Neuronal stem cell (in vitro differentiated cells): ENCODE measurements at regions not wholly inside any gene's neighbourhood (a gene's known extent, or its start where the extent isn't known, plus 50 kb on each side); places are given as distances from the start of the nearest gene placed in this dataset.

Source experiments
- DNase-seq: peaks from one replicate; pipeline ENCODE4 v3.0.0-alpha.2; 2013; ENCODE audit warnings: low spot score
- H2AFZ ChIP-seq: one replicate; pipeline ENCODE4 v1.6.1; 2013; ENCODE audit warnings: mild to moderate bottlenecking, low read length, inconsistent platforms
- H2AK5ac ChIP-seq: 2 replicates; pipeline ENCODE4 v1.6.1; 2013; ENCODE audit warnings: low read depth, mild to moderate bottlenecking, inconsistent platforms, low read length, moderate library complexity, mixed read lengths
- H2BK120ac ChIP-seq: 2 replicates; pipeline ENCODE4 v1.6.1; 2013; ENCODE audit warnings: low read depth, mild to moderate bottlenecking, inconsistent platforms, low read length, moderate library complexity, mixed read lengths
- H2BK12ac ChIP-seq: one replicate; pipeline ENCODE4 v1.6.1; 2013; ENCODE audit warnings: low read length, inconsistent platforms
- H2BK15ac ChIP-seq: 2 replicates; pipeline ENCODE4 v1.6.1; 2013; ENCODE audit warnings: mild to moderate bottlenecking, low read length, inconsistent platforms, mixed read lengths
- H2BK5ac ChIP-seq: one replicate; pipeline ENCODE4 v1.6.1; 2013; ENCODE audit warnings: inconsistent platforms, mild to moderate bottlenecking, low read length, moderate library complexity
- H3K14ac ChIP-seq: one replicate; pipeline ENCODE4 v1.6.1; 2013; ENCODE audit warnings: low read length, inconsistent platforms
- H3K18ac ChIP-seq: 2 replicates; pipeline ENCODE4 v1.6.1; 2013; ENCODE audit warnings: low read length, inconsistent platforms
- H3K23ac ChIP-seq: 2 replicates; pipeline ENCODE4 v1.6.1; 2013; ENCODE audit warnings: low read depth, mild to moderate bottlenecking, mixed read lengths, low read length, inconsistent platforms; ENCODE audit not compliant: poor library complexity
- H3K27ac ChIP-seq: replicated peaks from 3 replicates; pipeline ENCODE4 v1.5.1; 2013; ENCODE audit warnings: low read length, inconsistent platforms
- H3K27me3 ChIP-seq, 3 experiments: 2 replicates each; pipeline ENCODE4 v1.6.1; 2013; ENCODE audit warnings: low read length in 3 of 3, mild to moderate bottlenecking in 2 of 3, inconsistent platforms in 1 of 3, low read depth in 1 of 3, mixed read lengths in 1 of 3, moderate library complexity in 1 of 3; ENCODE audit not compliant: control insufficient read depth in 3 of 3, insufficient read depth in 3 of 3
- H3K36me3 ChIP-seq, 2 donors: replicated peaks in 1 of 2; 2 replicates each; pipeline ENCODE4 v1.6.1; 2013; ENCODE audit warnings: low read length in 2 of 2; ENCODE audit not compliant: control insufficient read depth in 2 of 2, insufficient read depth in 2 of 2
- H3K4ac ChIP-seq: 2 replicates; pipeline ENCODE4 v1.6.1; 2013; ENCODE audit warnings: inconsistent platforms, mild to moderate bottlenecking, low read length, moderate library complexity
- H3K4me1 ChIP-seq, 2 donors: 1 replicate in 1 of 2; 2 replicates in 1 of 2; pipeline ENCODE4 v1.6.1; 2013; ENCODE audit warnings: low read length in 2 of 2, low read depth in 1 of 2; ENCODE audit not compliant: control insufficient read depth in 2 of 2, insufficient read depth in 1 of 2
- H3K4me2 ChIP-seq: one replicate; pipeline ENCODE4 v1.6.1; 2013; ENCODE audit warnings: mild to moderate bottlenecking, low read length, inconsistent platforms; ENCODE audit not compliant: insufficient read depth, poor library complexity, severe bottlenecking
- H3K4me3 ChIP-seq, 2 donors: 2 replicates each; pipeline ENCODE4 v1.5.1; 2013; ENCODE audit warnings: low read length in 2 of 2, mild to moderate bottlenecking in 2 of 2, inconsistent platforms in 1 of 2, moderate library complexity in 1 of 2
- H3K79me1 ChIP-seq: one replicate; pipeline ENCODE4 v1.6.1; 2013; ENCODE audit warnings: low read depth, mild to moderate bottlenecking, inconsistent platforms, low read length, moderate library complexity
- H3K9ac ChIP-seq: one replicate; pipeline ENCODE4 v1.6.1; 2013; ENCODE audit warnings: mild to moderate bottlenecking, low read depth, low read length, inconsistent platforms; ENCODE audit not compliant: poor library complexity
- H3K9me3 ChIP-seq, 2 donors: replicated peaks in 1 of 2; 2 replicates each; pipeline versions ENCODE3 to v1.6.1; 2013; ENCODE audit warnings: low read length in 2 of 2, mild to moderate bottlenecking in 2 of 2, inconsistent platforms in 1 of 2, low read depth in 1 of 2, mixed read lengths in 1 of 2, moderate library complexity in 1 of 2; ENCODE audit not compliant: control insufficient read depth in 2 of 2, insufficient read depth in 1 of 2
- H4K8ac ChIP-seq: one replicate; pipeline ENCODE4 v1.6.1; 2013; ENCODE audit warnings: low read depth, mild to moderate bottlenecking, inconsistent platforms, low read length, moderate library complexity
- H4K91ac ChIP-seq: one replicate; pipeline ENCODE4 v1.6.1; 2013; ENCODE audit warnings: low read length, low read depth, mild to moderate bottlenecking, inconsistent platforms; ENCODE audit not compliant: poor library complexity
- WGBS, 2 donors: extraction: QIAGEN DNeasy Blood & Tissue Kit; methylation state at CpG; one replicate each; pipeline ENCODE4 v1.1.7; 2013; ENCODE audit warnings: missing lambda C conversion rate in 2 of 2, mixed read lengths in 1 of 2; ENCODE audit not compliant: insufficient read length in 2 of 2, insufficient replicate concordance in 1 of 2; ENCODE audit errors: extremely low coverage in 2 of 2; 5-methylcytosine and 5-hydroxymethylcytosine counted together

DNA sequence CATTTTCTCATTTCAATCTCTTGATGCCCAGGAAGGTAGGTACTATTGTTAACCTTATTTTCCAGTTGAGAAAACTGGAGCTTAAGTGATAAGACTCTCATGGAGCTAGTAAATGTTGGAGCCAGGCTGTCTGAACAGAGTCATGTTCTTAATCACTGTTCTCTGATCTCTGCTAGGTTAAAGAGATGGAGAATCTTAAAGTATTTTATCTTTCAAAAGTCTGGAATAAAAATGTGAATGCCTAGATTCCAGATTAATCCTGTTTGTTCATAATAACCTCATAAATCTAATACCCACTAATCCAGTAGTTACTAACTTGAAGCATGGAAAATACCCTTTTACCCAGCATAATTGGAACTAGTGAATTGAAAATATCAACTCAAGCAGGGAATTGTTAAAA is 341.0 kb upstream of the RGS6 start:
- H3K4me1 ChIP-seq = peaks cover 4 to 12% of the 10 kb centered on the region in 2 donors
- no peak overlapping the region for H4K8ac ChIP-seq
- no peak overlapping the region for H2BK5ac ChIP-seq
- H3K27ac ChIP-seq = no peak overlapping the region
- no peak overlapping the region for H2BK12ac ChIP-seq
- H3K14ac ChIP-seq = no peak overlapping the region
- no peak overlapping the region for H2BK15ac ChIP-seq
- H3K4ac ChIP-seq = no peak overlapping the region
- no peaks in the 10 kb centered on the region for H3K9me3 ChIP-seq
- no peak overlapping the region for H3K18ac ChIP-seq
- no peaks in the 10 kb centered on the region for H3K27me3 ChIP-seq
- DNase-seq = no peak
- no peak overlapping the region for H3K23ac ChIP-seq
- peaks cover 0 to 11% of the 10 kb centered on the region in 2 donors for H3K36me3 ChIP-seq
- H2BK120ac ChIP-seq = no peak overlapping the region
- H3K4me3 ChIP-seq = no peak overlapping the region
- H3K4me2 ChIP-seq = no peak overlapping the region
- no peak overlapping the region for H4K91ac ChIP-seq
- no peak overlapping the region for H2AFZ ChIP-seq
- no peak overlapping the region for H2AK5ac ChIP-seq
- no peak overlapping the region for H3K9ac ChIP-seq
- no peaks in the 10 kb centered on the region for H3K79me1 ChIP-seq

- Histone ChIP-seq H2AFZ (no peak overlapping the region), H3K4me2 (no peak overlapping the region), H3K27ac (no peak overlapping the region), H2BK15ac (no peak overlapping the region), H2BK120ac (no peak overlapping the region), H3K9ac (no peak overlapping the region), H3K14ac (no peak overlapping the region), H3K23ac (no peak overlapping the region), H2AK5ac (no peak overlapping the region), H3K79me1 (no peaks in the 10 kb centered on the region), H3K9me3 (no peaks in the 10 kb centered on the region), H3K4me1 (peaks cover 0 to 12% of the 10 kb centered on the region in 2 donors), H3K4ac (no peak overlapping the region), H2BK5ac (no peak overlapping the region), H3K4me3 (no peak overlapping the region), H3K36me3 (peaks cover 0 to 11% of the 10 kb centered on the region in 2 donors), H3K18ac (no peak overlapping the region), H3K27me3 (no peaks in the 10 kb centered on the region), H4K8ac (no peak overlapping the region), H2BK12ac (no peak overlapping the region), H4K91ac (no peak overlapping the region)
- no CpG with 5 or more reads among the region's 1 CpG for WGBS, 2 donors
- no peak for DNase-seq
Measured at GRCh38 chr14:71591929-71592328, 340.3 kb upstream of the RGS6 start.

- DNase-seq = no peak
- Histone ChIP-seq H3K23ac (no peak overlapping the region), H2BK12ac (no peak overlapping the region), H3K4me1 (peaks cover 0 to 12% of the 10 kb centered on the region in 2 donors), H3K9ac (no peak overlapping the region), H3K14ac (no peak overlapping the region), H2BK15ac (no peak overlapping the region), H2BK5ac (no peak overlapping the region), H2AK5ac (no peak overlapping the region), H3K27me3 (no peaks in the 10 kb centered on the region), H3K4me2 (no peak overlapping the region), H4K8ac (no peak overlapping the region), H3K18ac (no peak overlapping the region), H3K79me1 (no peaks in the 10 kb centered on the region), H3K9me3 (no peaks in the 10 kb centered on the region), H2BK120ac (no peak overlapping the region), H4K91ac (no peak overlapping the region), H3K4me3 (no peak overlapping the region), H3K36me3 (peaks cover 0 to 11% of the 10 kb centered on the region in 2 donors), H2AFZ (no peak overlapping the region), H3K4ac (no peak overlapping the region), H3K27ac (no peak overlapping the region)
- no CpG with 5 or more reads among the region's 2 CpGs for WGBS, 2 donors
Measured at GRCh38 chr14:71592361-71592760, 339.9 kb upstream of the RGS6 start.

DNA sequence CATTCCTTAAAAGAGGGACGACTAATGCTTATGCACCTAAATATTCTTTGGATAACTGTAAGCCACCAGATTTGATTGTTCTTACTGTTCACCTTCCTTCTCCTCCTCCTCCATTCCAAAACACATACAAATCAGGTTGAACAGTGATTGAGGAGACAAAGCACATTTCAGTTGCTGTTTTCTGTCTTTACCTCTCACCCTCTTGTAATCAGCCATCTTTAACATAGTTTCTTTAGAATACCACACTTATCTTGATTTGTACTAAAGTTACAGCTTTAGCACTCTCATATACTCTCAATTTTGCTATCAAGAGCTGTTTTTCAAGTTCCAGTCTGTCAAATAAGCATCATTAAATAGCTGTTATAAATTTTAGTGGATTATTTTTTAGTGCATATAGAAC is 338.3 kb upstream of the RGS6 start:
- Histone ChIP-seq H4K91ac (no peak overlapping the region), H2BK15ac (no peak overlapping the region), H2BK5ac (no peak overlapping the region), H2BK120ac (no peak overlapping the region), H2AFZ (no peak overlapping the region), H3K27me3 (no peaks in the 10 kb centered on the region), H3K4me3 (no peak overlapping the region), H3K4me2 (no peak overlapping the region), H3K4ac (no peak overlapping the region), H3K14ac (no peak overlapping the region), H3K18ac (no peak overlapping the region), H3K36me3 (peaks cover 2 to 8% of the 10 kb centered on the region in 2 donors), H3K27ac (no peak overlapping the region), H3K79me1 (no peaks in the 10 kb centered on the region), H2AK5ac (no peak overlapping the region), H2BK12ac (no peak overlapping the region), H3K9me3 (no peaks in the 10 kb centered on the region), H4K8ac (no peak overlapping the region), H3K23ac (no peak overlapping the region), H3K9ac (no peak overlapping the region), H3K4me1 (peaks cover 0 to 5% of the 10 kb centered on the region in 2 donors)
- no peak for DNase-seq
- WGBS, 2 donors = no CpG with 5 or more reads among the region's 1 CpG
